Epithelial cell of esophagus (primary cell): ENCODE measurements at regions not wholly inside any gene's neighbourhood (a gene's known extent, or its start where the extent isn't known, plus 50 kb on each side); places are given as distances from the start of the nearest gene placed in this dataset.

Experiments used
- DNase-seq: peaks from one replicate; pipeline ENCODE4 v3.0.0; 2010; ENCODE audit warnings: low read depth
- H3K4me3 ChIP-seq: 2 replicates; pipeline ENCODE4 v1.5.1; 2011; ENCODE audit warnings: mild to moderate bottlenecking, low read length, control low read depth
- CTCF ChIP-seq: IDR thresholded peaks from 2 replicates; pipeline ENCODE4 v1.5.1; 2011; ENCODE audit warnings: low read depth, mild to moderate bottlenecking, low read length, control low read depth, inconsistent platforms; ENCODE audit not compliant: insufficient read depth; ENCODE audit errors: missing control alignments

GRCh38 chr4:135283934-135284333 is 1082.3 kb upstream of the PABPC4L start:
- TF ChIP-seq CTCF: no peak
- no peak for DNase-seq
- no peak overlapping the region for H3K4me3 ChIP-seq

- no peak overlapping the region for H3K4me3 ChIP-seq
These were observed 1081.1 kb upstream of the PABPC4L start for GRCh38 chr4:135282676-135283075.

GRCh38 chr4:135281230-135281629 is 1079.6 kb upstream of the PABPC4L start:
- H3K4me3 ChIP-seq: no peak overlapping the region
- no peak for DNase-seq
- no peak for TF ChIP-seq CTCF

More at GRCh38 chr4:135282676-135283075, 1081.1 kb upstream of the PABPC4L start:
- no peak for TF ChIP-seq CTCF
- no peak for DNase-seq

GRCh38 chr4:135277980-135278315 is 1076.4 kb upstream of the PABPC4L start:
- no peak for TF ChIP-seq CTCF
- H3K4me3 ChIP-seq: no peak overlapping the region
- no peak for DNase-seq

- DNase-seq: peak; percentile 22
- H3K4me3 ChIP-seq: no peak overlapping the region
- TF ChIP-seq CTCF: no peak
These were observed 1075.7 kb upstream of the PABPC4L start for GRCh38 chr4:135277068-135277979.

GRCh38 chr4:135274416-135274815 is 1072.8 kb upstream of the PABPC4L start:
- TF ChIP-seq CTCF: no peak
- H3K4me3 ChIP-seq: no peak overlapping the region
- DNase-seq: no peak
